GM18861 (cell line): ENCODE measurements at regions not wholly inside any gene's neighbourhood (a gene's known extent, or its start where the extent isn't known, plus 50 kb on each side); places are given as distances from the start of the nearest gene placed in this dataset.
A peak's percentile ranks its signal among the peaks of the same experiment; 100 is the strongest.

Experiments
- ATAC-seq: cut with Tn5 transposase; IDR thresholded peaks from one replicate; pipeline ENCODE4 v1.9.1; 2021; ENCODE audit not compliant: unreplicated experiment

DNA sequence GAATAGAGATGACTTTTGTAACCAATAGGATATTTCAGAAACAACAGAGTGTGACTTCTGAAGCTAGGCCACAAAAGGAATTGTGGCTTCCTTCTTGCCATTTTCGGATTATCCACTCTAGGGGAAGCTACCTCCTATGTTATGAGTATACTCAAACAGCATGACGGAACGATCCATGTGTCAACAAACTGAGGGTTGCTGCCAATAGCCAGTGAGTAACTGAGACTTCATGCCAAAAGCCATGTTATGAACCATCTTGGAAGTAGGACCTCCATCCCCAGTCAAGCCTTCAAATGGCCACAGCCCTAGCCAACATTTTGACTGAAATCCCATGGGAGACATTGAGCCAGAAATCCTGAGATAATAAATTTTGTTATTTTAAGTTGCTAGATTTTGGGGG, 69.0 kb upstream of the IL6 start:
- no peak for ATAC-seq

DNA sequence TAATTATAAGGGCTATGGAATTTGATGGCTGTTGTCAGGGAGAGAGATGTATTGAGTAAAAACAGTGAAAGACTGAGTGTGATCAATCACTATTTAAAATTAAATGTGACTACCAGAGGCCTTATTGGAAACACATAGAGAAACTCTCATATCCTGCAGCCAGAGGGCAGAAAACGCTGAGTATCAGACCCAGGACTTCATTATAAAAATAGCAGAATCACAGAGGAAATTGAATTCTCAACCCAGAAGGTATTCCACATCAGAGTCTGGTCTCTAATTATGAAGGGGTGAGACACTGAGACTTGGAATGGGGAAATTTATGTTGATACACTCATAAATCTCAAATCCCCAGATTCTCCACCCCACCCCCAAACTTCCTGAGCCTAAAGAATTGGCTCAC, 69.5 kb upstream of the IL6 start:
- no peak for ATAC-seq

DNA sequence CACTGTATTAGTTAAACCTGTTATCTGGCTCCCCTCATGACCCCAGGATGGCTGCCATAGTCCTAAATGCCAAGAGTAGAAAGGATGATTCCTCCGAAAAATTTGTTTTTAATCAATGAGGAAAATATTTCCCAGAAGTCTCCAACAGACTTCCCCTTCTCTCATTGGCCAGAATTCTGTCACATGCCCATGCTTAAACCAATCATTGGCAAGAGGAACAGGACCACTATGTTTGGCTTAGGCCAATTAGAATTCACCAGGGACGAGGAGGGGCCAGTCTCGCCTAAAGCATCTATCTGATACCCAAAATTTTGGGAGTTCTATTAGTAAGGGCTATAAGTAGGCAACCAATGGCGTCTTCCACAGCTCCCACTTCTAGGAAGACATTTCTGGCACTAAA, 71.2 kb upstream of the IL6 start:
- no peak for ATAC-seq

DNA sequence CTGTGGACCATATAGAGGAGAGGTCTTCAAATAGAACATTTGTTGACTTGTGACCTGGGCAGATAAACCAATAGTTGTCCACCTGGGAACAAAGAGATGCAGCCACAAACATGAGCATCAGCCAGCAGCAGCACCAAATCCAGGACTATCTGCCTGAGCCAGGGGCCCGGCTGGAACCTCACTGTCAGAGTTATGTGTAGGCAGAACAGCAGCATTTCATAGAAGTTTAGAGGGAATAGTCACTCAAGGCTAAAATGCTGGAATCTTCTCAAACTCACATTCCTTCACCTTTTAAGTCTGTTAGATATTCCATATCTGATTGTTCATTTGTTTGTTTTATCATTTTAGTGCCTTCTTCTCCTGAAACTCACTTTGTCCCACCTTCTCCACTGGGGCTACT, 72.2 kb upstream of the IL6 start:
- ATAC-seq, result no peak

DNA sequence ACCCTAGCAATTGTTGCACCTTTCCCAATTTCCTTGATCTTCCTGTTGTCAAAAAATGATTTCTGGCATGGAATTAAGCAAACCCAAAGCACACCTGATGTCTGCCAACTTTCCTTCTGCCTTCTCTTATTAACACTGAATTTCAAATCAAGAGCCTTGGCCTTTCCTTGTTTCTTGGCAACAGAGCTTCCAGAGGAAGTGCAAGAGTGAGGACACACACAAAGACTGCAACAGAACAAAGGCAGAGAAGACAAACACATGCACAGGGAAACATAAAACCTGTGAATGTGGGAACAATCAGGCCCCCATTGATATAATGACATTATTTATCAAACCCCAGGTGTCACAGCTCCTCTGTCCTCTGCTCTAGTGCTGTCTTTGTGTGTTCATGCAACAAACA, 73.0 kb upstream of the IL6 start:
- no peak for ATAC-seq

DNA sequence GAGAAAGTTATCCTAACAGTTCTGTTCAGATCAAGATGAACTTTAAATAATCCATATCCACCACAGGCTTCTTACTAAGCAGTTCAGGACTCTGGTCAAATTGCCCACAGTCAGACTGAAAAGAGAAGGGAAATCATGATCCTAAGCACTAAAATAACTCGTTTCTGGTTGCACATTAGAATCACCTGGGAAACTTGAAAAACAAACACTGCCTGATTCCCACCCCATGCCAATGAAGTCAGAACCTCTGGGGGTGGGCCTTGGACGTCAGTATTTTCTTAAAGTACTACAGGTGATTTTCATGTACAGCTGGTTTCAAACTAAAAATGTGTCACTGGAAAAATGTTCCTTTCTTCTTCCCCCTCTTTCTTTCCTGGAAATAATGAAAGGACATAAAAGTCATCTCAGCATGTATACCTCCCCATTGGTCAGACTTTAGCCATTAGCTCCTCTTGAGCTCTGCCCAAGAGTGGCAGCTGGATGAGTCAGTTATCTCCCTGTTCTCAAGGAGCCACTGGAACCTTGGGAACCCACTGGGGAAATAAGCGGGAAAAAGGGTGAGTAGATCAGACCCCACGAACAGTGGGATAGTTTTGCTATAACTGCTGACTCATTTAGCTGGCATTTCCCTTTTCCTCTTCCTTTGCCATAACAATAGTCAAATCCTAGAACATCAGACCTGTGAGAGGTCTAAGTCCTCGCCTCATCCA, 75.3 kb upstream of the IL6 start:
- no peak for ATAC-seq

DNA sequence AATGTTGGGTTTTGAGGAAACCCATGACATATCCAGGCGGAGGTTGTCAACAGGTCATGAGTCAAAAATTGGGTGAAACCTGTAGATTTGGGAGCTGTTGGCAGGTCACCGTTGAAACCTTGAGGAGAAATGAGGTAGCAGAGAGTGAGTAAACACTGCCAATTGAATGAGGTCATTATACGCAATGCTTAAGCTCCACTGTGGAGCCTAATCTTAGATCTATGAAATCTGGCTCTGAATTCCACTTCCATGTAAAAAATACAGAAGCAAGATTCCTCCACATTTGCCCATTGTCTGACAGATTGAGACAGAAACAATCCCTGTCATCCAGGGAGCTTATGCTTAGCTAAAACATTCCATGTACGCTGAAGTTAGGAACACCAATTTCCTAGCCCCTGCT, 76.0 kb upstream of the IL6 start:
- no peak for ATAC-seq

DNA sequence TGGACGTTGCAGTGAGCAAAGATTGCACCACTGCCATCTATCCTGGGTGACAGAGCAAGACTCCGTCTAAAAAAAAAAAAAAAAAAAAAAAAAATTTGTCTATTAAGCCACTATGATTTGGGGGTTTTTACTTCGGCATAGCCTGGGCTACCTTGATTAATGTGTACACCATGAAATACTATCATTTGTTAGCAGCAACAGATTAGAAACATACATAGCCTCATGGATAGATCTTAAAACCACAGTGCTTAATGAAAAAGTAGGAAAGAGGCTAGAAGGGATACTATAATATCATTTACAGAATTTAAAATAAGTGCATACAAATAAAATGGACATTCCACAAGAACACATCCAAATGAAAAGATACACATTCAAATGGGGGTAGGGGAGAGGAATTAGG, 77.3 kb upstream of the IL6 start:
- ATAC-seq, result no peak

DNA sequence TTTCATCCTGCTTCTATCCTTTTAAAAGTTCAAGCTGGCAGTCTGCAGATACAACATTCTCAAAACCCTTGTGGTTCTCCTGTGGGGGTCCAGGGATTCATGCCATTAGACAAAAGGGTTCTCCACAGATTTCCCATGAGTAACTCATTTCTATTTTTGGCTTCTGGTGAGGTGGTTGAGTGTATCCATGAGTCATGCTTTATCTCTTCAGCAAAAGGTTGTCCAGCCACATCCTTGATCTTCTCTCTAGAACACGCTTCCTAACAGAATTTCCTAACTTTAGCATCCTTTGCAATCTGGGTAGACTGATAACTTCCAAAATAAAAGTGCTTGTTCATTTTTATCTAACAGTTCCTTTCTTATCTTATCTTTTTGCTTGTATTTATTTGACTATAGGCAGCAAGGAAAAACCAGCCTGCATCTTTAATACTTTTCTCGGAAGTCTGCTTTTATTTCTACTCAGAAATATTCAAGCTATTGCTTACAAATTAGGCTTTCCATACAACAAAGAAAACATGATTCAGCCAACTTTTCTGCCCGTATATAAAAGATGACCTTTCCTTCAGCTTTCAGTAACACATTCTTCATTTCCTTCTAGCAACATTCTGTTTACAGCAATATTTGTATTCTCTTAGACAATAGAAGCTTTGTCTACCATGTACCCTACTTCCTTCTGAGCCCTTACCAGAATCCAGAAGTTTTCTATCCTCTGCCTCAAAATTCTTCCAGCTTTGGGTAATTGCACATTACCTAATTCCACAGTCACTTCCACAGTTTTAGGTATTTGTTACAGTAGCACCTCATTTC, 79.3 kb upstream of the IL6 start:
- no peak for ATAC-seq

DNA sequence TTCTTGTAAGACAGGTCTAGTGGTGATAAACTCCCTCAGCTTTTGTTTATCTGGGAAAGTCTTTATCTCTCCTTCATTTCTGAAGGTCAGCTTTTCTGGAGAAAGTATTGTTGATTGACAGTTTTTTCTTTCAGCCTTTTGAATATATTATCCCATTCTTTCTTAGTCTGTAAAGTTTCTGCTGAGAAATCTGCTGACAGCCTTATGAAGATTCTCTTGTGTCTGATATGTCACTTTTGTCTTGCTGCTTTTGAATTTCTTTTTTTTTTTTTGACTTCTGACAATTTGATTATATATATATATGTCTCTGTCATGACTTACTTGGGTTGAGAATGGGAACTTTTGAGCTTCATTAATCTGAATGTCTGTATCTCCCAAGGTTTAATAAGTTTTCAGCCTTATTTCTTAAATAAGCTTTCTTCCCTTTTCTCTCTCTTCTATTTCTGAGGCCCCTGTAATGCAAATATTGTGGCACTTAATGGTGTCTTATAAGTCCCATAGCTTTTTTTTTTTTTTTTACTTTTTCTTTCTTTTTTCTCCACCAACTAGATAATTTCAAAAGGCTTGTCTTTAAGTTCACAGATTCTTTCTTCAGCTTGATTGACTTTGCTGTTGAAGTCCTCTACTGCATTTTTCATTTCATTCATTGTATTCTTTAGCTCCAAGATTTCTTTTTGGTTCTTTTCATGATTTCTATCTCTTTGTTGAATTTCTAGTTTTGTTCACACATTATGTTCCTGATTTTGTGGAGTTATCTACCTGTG, 81.4 kb upstream of the IL6 start:
- no peak for ATAC-seq

DNA sequence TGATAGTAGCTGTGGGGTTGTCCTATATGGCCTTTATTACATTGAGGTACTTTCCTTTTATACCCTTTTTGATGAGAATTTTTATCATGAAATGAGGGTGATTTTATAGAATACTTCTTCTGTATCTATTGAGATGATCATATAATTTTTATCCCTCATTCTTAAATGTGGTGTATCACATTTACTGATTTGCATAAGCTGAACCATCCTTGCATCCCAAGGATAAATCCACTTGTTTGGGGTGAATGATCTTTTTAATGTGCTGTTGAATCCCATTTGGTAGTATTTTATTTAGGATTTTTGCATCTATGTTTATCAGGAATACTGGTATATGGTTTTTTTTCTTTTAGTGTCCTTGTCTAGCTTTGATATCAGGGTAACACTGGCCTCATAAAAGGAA, 84.5 kb upstream of the IL6 start:
- no peak for ATAC-seq

DNA sequence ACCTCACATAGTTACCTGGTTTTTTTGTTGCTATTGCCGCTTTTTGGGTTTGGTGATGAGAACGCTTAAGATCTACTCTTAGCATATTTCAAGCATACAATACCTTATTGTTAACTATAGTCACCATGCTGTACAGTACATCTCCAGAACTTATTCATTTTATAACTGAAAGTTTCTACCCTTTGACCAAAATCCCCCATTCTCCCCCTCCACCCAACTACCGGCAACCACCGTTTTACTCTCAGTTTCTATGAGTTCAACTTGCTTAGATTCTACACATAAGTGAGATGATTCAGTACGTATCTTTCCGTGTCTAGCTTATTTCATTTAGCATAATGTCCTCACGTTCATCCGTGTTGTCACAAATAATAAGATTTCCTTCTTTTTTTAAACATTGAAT, 86.7 kb upstream of the IL6 start:
- peak; percentile 99 for ATAC-seq

DNA sequence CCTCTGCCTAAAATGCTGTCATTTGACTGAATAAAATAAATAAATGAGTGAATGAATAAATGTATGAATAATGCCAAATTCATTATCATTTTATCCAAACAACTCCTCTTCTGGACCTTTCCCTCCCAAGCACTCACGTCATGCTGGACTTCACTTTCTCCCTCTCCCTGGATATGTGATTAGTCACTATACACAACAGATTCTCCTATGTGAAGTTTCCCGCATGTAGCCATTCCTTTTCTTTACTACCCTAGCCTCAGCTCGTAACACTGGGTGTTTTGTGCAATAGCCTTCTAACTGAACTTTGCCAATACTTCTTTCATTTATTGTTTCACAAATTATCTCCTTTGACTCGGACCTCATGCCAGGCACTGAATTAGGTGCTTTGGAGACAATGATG, 87.6 kb upstream of the IL6 start:
- ATAC-seq, result no peak

DNA sequence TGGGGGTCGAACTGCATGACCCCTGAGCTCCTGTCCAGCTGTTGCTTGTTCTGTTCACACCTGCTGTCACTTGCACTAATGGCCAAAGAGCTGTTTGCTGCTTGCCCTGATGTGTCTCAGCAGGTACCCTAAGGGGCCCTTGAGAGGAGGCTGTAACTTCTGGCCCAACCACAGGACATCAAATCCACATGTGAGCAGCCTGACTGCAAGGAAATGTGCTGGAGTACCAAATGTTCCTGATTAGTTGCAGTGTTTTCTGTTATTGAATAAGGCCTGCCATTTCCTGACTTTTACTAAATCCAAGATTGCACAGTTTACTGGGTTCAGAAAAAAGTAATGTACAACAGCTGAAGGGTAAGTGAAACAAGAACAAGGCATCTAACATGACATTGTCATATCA, 91.7 kb upstream of the IL6 start:
- ATAC-seq, result no peak

DNA sequence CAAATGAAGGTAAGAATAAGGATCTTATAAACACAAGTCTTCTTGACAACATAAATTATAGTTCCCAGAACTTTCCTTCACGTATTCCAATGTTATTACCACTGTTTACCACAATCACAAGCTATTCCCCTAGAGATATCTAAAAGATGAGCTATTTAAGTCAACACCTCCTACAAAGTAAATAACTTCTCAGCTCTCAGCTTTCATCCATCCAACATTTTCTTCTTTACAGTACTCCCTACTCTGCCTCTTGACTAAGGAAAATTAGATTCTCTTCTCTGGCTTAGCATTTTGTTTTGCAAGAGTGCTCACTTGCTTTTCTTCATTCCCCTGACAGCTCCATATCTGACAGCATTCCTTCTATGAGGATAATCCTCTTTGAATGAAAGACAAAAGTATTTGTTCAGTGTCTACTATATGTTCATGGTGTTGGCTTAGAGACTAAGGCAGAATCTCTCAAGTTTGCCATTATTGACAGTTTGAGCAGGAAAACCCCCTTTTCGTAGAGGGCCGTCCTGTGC, 93.0 kb upstream of the IL6 start:
- ATAC-seq, result no peak

DNA sequence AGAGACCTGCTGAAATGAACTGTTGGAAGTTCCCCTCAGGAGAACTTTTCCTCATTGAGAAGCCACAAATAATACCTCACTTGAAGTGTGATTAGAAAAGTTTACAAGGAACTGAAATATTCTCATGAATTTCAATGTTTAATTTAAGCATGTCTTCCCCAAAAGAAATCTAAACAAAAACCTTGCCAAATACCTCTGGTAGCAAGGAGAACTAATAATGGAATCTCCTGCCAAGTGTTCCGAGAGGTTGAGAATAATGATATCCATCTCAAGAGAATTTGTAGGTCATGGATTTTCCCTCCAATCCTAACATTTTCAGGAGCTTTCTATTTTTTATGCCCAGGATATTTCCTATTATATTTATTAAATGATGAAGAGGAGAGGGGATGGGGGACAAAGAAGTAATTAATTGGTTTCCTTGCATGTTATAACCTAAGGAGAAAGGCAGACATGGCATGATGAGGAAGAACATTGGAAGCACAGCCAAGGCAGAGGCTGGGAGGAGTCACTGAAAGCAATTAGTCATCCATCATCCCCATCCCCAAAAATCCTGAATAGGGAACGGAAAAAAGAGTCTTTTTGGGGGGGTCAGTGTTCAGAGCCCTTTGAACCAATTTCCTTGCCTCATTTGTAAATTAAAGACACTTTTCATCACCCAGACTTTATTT, 93.6 kb upstream of the IL6 start:
- no peak for ATAC-seq

DNA sequence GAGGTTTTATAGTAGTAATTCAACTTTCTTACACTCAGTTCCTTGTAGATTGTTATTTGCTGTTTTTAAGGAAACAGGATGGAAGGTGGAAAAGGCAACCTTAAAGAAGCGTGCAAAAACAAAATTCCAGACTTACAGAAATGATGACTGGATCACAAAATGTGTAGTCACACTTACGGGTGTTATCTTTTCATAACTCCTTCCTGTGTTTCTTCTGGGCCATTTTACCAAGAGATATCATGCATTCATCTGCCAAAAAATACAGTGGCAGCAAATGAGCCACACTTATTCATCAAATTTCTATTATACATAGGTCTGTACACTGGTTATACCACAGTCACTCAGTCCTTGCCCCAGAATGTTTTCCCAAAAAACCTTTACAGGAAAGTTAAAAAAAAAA, 94.3 kb upstream of the IL6 start:
- ATAC-seq, result no peak

DNA sequence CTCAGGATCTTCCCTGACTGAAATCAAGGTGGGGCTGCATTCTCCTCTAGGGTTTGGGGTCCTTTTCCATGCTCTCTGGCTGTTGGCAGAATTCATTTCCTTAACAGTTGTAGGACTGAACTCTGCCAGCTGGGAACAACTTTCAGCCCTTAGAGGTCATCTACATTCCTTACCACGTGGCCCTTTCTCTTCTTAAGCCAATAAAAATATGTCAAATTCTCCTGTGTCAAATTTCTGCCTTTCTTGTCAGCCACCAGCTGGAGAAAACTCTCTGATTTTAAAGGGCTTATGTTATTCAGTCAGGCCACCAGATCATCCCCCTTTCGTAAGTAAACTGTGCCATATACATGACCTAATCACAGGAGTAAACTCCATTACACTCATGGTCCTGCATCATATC, 95.3 kb upstream of the IL6 start:
- no peak for ATAC-seq

DNA sequence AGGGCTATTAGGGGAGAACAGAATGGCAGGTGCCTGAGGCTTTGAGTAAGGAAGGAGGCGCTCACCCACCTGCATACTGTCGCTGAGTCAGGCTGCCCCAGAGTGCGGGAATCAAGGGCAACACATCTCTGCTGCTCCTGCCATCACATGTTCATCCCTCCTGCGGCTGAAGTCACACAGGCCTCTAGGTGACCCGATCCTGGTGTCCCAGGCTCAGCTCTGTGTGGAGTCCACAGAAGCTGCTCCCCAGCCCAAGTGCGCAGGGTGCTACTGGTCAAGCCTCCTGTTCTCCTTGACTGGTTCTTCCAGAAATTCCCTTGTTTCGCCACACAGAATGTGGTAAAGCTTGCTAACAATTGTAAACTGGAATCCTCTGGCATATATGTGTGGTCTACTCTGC, 96.9 kb upstream of the IL6 start:
- ATAC-seq, result no peak

DNA sequence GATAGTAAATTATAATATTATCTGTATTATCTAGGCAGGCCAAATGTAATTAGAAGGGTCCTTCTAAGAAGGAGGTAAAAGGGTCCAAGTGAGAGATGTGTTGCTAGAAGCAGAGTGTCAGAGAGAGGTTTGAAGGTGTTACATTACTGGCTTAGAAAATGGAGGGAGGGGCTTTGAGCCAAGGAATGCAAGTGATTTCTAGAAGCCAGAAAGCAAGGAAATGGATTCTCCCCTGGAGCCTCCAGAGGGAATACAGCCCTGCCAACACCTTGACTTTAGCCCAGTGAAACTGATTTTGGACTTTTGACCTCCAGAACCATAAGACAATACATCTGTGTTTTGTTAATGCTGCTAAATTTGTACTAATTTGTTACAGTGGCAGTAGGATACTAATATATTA, 97.9 kb upstream of the IL6 start:
- ATAC-seq, result no peak

DNA sequence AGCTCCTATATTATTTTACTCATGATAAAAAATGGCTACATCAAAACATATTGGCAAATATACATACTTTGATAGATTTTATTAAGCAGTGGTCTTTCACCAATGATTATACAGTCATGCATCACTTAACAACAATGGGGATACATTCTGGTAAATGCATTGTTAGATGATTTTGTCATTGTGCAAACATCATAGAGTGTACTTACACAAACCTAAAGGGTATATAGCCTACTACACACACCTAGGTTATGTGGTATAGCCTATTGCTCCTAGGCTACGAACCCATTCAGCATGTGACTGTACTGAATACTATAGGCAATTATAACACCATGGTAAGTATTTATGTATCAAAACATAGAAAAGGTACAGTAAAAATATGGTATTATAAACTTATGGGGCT, 98.9 kb upstream of the IL6 start:
- ATAC-seq, result no peak
